ENCODE measurements at regions not wholly inside any gene's neighbourhood (a gene's known extent, or its start where the extent isn't known, plus 50 kb on each side); places are given as distances from the start of the nearest gene placed in this dataset.
"Not testable (repeated sequence)": the region's sequence is repeated elsewhere in the genome, so short reads cannot be mapped to it uniquely, and the experiment has no call there.

GRCh38 chr13:71210861-71211260, 656.1 kb downstream of the DACH1 start:
- no peak for DNase-seq

DNA sequence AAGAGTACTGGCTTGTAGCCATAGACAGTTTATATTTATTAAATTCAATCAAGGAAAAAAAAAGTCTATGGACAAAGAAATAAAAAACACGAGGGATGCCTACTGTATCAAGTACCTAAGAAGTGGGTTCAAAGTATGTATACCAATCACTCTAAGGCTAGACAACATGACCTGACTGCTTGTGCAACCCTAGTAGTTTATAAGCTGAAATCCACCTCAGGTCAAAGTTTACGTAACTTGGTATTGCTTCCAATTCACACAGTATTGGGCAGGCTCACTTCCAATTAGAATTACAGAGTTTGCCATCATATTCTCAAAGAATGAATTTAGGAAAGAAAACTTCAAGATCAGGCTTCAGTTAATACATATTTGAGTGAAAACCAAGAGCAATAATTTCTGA, 657.8 kb downstream of the DACH1 start:
- DNase-seq: no peak

GRCh38 chr13:71184583-71184982, 682.4 kb downstream of the DACH1 start:
- DNase-seq: not testable (repeated sequence)

- not testable (repeated sequence) for DNase-seq
Observed at GRCh38 chr13:71183352-71183751, 683.7 kb downstream of the DACH1 start.

- DNase-seq: no peak
Observed at GRCh38 chr13:71171740-71172139, 695.3 kb downstream of the DACH1 start.

GRCh38 chr13:71169180-71169579, 697.8 kb downstream of the DACH1 start:
- DNase-seq: no peak

DNA sequence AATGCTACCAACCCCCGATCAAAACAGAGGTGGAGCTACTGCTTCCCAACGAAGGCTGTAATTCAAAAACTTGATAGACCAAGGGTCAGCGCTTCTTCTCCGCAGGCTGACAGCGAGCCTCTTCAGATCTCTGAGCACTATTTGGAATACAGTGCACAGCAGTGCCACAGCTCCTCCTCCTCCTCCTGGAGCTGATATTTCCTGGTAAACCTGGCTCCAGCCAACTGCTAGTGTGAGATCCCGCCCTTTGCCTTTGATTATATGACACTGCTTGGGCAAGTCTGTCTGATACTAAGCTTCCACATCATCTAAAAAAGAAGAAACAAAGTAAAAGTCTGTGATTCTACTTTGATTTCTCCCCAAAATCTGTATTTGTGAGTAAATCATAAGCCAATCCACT, 710.5 kb downstream of the DACH1 start:
- DNase-seq: no peak

GRCh38 chr13:71149498-71150363, 717.3 kb downstream of the DACH1 start:
- DNase-seq: no peak

DNA sequence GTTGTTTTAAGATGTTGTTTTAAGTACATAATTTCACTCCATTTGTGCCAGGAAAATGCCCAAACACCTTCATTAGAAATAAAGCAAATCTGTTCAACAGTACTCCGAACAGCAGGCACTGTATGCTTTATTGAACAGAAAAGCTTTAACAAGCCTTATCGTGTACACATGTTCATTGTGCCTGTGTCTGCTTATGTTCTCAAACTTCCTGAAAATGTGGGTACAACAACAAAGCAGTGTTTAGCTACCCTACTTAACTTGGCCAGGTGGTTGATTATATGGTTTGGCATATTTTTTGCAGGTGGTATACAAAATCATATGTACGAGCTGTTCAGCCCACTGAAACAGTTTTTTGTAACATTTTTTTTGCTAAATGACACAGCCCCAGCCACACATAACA, 718.0 kb downstream of the DACH1 start:
- DNase-seq: no peak

- no peak for DNase-seq
Observed at GRCh38 chr13:71148396-71148795, 718.6 kb downstream of the DACH1 start.

GRCh38 chr13:71144883-71145282, 722.1 kb downstream of the DACH1 start:
- DNase-seq: no peak

- DNase-seq: no peak
Observed at GRCh38 chr13:71137101-71137500, 729.9 kb downstream of the DACH1 start.

DNA sequence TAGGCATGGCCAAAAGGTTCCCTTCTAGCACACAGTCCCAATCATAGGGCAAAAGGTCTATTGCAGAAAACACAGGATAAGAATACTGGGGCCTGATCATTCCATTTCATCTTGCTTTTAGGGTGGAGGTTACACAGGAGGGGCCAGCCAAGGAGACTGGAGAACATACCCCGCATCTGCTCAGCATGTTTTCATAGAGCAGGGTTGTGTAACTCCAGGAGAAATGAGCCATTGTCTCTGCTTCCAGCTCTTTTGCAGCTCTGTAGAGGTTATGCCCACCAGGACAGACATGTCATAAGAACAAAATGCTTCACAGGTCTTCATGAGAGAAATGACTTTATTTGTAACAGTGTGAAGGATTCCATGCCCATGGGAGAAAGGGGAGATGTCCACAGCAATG, 742.8 kb downstream of the DACH1 start:
- no peak for DNase-seq

- DNase-seq: no peak
Observed at GRCh38 chr13:71118779-71119364, 748.1 kb downstream of the DACH1 start.

DNA sequence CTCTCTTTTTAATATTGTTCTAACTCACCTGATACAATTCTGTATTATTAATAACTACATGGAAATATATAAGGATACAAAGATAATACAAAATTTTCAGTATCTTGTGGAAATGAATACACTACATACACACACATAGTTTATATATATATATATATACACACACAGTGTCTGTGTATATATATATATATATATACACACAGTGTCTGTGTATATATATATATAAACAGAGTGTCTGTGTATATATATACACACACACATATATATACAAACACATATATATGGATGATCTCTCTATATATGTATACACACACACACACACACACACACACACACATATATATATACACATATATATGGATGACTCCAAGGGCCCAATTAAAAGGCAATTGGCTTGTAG, 749.1 kb downstream of the DACH1 start:
- DNase-seq: no peak

- no peak for DNase-seq
Observed at GRCh38 chr13:71115301-71115700, 751.7 kb downstream of the DACH1 start.

GRCh38 chr13:71096421-71096820, 770.6 kb downstream of the DACH1 start:
- DNase-seq: no peak

GRCh38 chr13:71090990-71091389, 776.0 kb downstream of the DACH1 start:
- DNase-seq: no peak

DNA sequence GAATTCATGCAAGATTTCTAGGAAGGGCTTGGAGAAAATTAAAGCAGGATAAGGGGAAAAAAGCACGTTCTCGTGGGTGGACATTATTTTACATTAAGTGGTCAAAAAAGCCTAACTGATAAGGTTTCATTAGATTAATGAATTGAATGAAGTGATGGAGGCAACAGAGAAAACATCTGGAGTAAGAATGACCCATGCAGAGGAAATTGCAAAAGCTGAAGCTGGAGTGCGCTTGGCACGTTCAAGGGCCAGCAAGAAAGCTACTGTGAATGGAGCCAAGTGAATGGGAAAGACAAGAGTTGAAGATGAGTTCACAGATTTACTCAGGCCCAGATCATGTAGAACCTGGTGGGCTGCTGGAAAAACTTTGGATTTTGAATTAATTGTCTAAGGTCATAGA, 777.9 kb downstream of the DACH1 start:
- no peak for DNase-seq

- no peak for DNase-seq
Observed at GRCh38 chr13:71087432-71087831, 779.6 kb downstream of the DACH1 start.

- no peak for DNase-seq
Observed at GRCh38 chr13:71087006-71087405, 780.0 kb downstream of the DACH1 start.

- no peak for DNase-seq
Observed at GRCh38 chr13:71082631-71083030, 784.4 kb downstream of the DACH1 start.

DNA sequence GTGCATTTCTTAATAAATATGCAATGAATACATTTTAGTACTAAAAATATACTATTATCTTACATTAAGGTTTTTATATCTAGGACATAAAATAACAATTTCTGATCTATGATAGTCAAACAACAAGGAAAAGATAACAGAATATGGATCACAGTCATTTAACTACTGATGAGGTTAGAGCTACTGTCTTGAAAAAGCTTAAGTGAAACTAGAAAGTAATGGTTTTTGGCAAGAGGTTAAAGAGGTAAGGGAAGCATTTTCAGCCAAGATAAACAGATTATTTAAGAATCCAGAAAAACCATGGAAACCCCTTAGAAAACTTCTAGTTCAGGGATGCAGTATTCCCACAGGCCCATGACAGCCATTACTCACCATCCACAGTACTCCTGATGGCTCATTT, 787.4 kb downstream of the DACH1 start:
- DNase-seq: no peak

DNA sequence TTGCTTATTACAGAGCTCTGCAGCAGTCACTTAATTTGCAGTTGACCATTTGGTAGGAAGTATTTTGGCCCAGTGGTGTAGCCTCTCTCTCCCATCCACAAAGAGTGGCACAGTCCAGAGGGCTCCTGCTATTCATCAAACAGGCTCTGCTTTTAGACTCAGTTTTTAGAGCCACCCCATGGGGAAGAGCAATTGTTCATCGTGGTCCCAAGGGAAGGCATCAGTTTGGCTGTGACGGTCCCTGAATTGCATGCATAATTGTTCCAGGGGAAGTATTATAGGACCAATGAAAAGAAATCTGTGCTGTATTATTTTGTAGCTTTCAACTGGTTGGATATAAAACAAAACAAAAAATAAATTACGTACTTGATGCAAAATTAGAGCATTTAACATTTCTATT, 799.0 kb downstream of the DACH1 start:
- no peak for DNase-seq

Measured in GDM1 (cell line).